H1 (cell line): ENCODE measurements at regions not wholly inside any gene's neighbourhood (a gene's known extent, or its start where the extent isn't known, plus 50 kb on each side); places are given as distances from the start of the nearest gene placed in this dataset.

Source experiments
- ATF3 ChIP-seq: IDR thresholded peaks from 2 replicates; pipeline ENCODE4 v1.6.1; 2011; ENCODE audit warnings: low read depth, mild to moderate bottlenecking, low read length; ENCODE audit not compliant: insufficient read depth
- CBX5 ChIP-seq: fragments of 300-800, 300-1000 bp; sonication (generic); IDR thresholded peaks from 2 replicates; pipeline ENCODE4 v1.7.1; 2016; ENCODE audit warnings: antibody characterized with exemption, low read length, low read depth
- CBX8 ChIP-seq: fragments of 300-800, 300-1000 bp; sonication (generic); IDR thresholded peaks from 2 replicates; pipeline ENCODE4 v1.7.1; 2016; ENCODE audit warnings: low read depth, low read length, borderline replicate concordance
- CHD1 ChIP-seq: IDR thresholded peaks from 2 replicates; pipeline ENCODE4 v1.6.1; 2012; ENCODE audit warnings: low read depth, low read length, improper control_type of control experiment
- CTBP2 ChIP-seq: IDR thresholded peaks from 2 replicates; pipeline ENCODE4 v1.7.0; 2011; ENCODE audit warnings: borderline replicate concordance, mild to moderate bottlenecking, moderate library complexity, mixed read lengths, low read length; ENCODE audit not compliant: insufficient read depth, insufficient read length
- EP300 ChIP-seq, 2 experiments: IDR thresholded peaks; 1 replicate in 1 of 2; 2 replicates in 1 of 2; pipeline ENCODE4 v1.6.1; 2011 to 2012; ENCODE audit warnings: low read depth in 2 of 2, low read length in 2 of 2, mild to moderate bottlenecking in 2 of 2, borderline replicate concordance in 1 of 2, inconsistent platforms in 1 of 2, moderate library complexity in 1 of 2
- KDM1A ChIP-seq: fragments of 200-600, 300-600 bp; sonication (generic); IDR thresholded peaks from 2 replicates; pipeline ENCODE4 v1.7.1; 2016; ENCODE audit warnings: mild to moderate bottlenecking, low read length, borderline replicate concordance
- PHF8 ChIP-seq: fragments of 200-600 bp; sonication (generic); conservative IDR thresholded peaks from 2 replicates; pipeline ENCODE4 v1.7.1; 2012; ENCODE audit warnings: low read depth, mild to moderate bottlenecking, inconsistent platforms, low read length, moderate library complexity
- SP1 ChIP-seq: IDR thresholded peaks from 2 replicates; pipeline ENCODE4 v1.6.1; 2011; ENCODE audit warnings: low read depth, low read length
- SUZ12 ChIP-seq: fragments of 200-600 bp; sonication (generic); IDR thresholded peaks from 2 replicates; pipeline ENCODE4 v1.6.1; 2012; ENCODE audit warnings: mild to moderate bottlenecking, inconsistent platforms, low read length, moderate library complexity, mixed read lengths
- TEAD4 ChIP-seq: IDR thresholded peaks from 2 replicates; pipeline ENCODE4 v1.6.1; 2012; ENCODE audit warnings: low read depth, low read length, inconsistent platforms, mixed read lengths
- TF ChIP-seq, protein P1 (sequence below): fragments of 300-600 bp; sonication (generic); IDR thresholded peaks from 2 replicates; pipeline ENCODE4 v1.7.1; 2012; ENCODE audit warnings: low read length, moderate library complexity, mild to moderate bottlenecking, inconsistent platforms; ENCODE audit not compliant: insufficient replicate concordance

DNA sequence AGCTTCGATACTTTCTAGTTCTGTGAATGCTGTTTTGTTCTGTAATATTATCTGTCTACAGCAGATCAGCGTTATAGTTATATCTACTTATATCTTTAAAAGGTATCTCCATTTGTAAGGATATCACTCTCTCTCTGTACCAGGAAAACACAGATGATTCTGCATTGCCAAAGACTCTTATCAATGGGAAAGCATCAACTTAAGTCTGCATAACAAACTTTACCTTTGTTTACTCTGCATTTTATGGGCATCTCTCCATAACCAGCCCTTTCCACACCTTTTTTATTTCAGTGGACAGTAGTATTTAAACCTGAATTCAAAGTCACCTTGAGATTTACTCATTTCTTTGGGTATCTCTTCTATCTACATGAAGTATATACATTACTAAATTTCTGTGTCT lies 238.7 kb upstream of the GRM7 start (continued):
- TF ChIP-seq, protein P1, sequence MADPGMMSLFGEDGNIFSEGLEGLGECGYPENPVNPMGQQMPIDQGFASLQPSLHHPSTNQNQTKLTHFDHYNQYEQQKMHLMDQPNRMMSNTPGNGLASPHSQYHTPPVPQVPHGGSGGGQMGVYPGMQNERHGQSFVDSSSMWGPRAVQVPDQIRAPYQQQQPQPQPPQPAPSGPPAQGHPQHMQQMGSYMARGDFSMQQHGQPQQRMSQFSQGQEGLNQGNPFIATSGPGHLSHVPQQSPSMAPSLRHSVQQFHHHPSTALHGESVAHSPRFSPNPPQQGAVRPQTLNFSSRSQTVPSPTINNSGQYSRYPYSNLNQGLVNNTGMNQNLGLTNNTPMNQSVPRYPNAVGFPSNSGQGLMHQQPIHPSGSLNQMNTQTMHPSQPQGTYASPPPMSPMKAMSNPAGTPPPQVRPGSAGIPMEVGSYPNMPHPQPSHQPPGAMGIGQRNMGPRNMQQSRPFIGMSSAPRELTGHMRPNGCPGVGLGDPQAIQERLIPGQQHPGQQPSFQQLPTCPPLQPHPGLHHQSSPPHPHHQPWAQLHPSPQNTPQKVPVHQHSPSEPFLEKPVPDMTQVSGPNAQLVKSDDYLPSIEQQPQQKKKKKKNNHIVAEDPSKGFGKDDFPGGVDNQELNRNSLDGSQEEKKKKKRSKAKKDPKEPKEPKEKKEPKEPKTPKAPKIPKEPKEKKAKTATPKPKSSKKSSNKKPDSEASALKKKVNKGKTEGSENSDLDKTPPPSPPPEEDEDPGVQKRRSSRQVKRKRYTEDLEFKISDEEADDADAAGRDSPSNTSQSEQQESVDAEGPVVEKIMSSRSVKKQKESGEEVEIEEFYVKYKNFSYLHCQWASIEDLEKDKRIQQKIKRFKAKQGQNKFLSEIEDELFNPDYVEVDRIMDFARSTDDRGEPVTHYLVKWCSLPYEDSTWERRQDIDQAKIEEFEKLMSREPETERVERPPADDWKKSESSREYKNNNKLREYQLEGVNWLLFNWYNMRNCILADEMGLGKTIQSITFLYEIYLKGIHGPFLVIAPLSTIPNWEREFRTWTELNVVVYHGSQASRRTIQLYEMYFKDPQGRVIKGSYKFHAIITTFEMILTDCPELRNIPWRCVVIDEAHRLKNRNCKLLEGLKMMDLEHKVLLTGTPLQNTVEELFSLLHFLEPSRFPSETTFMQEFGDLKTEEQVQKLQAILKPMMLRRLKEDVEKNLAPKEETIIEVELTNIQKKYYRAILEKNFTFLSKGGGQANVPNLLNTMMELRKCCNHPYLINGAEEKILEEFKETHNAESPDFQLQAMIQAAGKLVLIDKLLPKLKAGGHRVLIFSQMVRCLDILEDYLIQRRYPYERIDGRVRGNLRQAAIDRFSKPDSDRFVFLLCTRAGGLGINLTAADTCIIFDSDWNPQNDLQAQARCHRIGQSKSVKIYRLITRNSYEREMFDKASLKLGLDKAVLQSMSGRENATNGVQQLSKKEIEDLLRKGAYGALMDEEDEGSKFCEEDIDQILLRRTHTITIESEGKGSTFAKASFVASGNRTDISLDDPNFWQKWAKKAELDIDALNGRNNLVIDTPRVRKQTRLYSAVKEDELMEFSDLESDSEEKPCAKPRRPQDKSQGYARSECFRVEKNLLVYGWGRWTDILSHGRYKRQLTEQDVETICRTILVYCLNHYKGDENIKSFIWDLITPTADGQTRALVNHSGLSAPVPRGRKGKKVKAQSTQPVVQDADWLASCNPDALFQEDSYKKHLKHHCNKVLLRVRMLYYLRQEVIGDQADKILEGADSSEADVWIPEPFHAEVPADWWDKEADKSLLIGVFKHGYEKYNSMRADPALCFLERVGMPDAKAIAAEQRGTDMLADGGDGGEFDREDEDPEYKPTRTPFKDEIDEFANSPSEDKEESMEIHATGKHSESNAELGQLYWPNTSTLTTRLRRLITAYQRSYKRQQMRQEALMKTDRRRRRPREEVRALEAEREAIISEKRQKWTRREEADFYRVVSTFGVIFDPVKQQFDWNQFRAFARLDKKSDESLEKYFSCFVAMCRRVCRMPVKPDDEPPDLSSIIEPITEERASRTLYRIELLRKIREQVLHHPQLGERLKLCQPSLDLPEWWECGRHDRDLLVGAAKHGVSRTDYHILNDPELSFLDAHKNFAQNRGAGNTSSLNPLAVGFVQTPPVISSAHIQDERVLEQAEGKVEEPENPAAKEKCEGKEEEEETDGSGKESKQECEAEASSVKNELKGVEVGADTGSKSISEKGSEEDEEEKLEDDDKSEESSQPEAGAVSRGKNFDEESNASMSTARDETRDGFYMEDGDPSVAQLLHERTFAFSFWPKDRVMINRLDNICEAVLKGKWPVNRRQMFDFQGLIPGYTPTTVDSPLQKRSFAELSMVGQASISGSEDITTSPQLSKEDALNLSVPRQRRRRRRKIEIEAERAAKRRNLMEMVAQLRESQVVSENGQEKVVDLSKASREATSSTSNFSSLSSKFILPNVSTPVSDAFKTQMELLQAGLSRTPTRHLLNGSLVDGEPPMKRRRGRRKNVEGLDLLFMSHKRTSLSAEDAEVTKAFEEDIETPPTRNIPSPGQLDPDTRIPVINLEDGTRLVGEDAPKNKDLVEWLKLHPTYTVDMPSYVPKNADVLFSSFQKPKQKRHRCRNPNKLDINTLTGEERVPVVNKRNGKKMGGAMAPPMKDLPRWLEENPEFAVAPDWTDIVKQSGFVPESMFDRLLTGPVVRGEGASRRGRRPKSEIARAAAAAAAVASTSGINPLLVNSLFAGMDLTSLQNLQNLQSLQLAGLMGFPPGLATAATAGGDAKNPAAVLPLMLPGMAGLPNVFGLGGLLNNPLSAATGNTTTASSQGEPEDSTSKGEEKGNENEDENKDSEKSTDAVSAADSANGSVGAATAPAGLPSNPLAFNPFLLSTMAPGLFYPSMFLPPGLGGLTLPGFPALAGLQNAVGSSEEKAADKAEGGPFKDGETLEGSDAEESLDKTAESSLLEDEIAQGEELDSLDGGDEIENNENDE = no peak
- TF ChIP-seq CTBP2 (no peak), CBX8 (no peak), CHD1 (no peak), SP1 (no peak), KDM1A (no peak), PHF8 (no peak), TEAD4 (no peak), CBX5 (no peak), SUZ12 (no peak), ATF3 (no peak), EP300 (IDR thresholded peaks at IDR 0.05; ENCODE audit: borderline replicate concordance in 1 of 2, low read depth in 2 of 2, low read length in 2 of 2) (no peak)
